Lower leg skin (tissue), 3 donors: ENCODE measurements at regions not wholly inside any gene's neighbourhood (a gene's known extent, or its start where the extent isn't known, plus 50 kb on each side); places are given as distances from the start of the nearest gene placed in this dataset.

ENCODE experiments used
- CTCF ChIP-seq, 3 donors: fragments of 450-650 bp; IDR thresholded peaks; one replicate each; pipeline ENCODE4 v1.5.1; 2016; ENCODE audit warnings: antibody characterized with exemption in 3 of 3, mild to moderate bottlenecking in 3 of 3, moderate library complexity in 2 of 3
- POLR2A ChIP-seq, 2 donors: fragments of 450-650 bp; IDR thresholded peaks; one replicate each; pipeline ENCODE4 v1.6.1; 2016 to 2017; ENCODE audit warnings: antibody characterized with exemption in 2 of 2, mild to moderate bottlenecking in 1 of 2, moderate library complexity in 1 of 2

- TF ChIP-seq CTCF (IDR thresholded peaks at IDR 0.05) (no peak), POLR2A (IDR thresholded peaks at IDR 0.05) (no peak)
Observed at GRCh38 chr3:148175214-148175613, 522.5 kb upstream of the AGTR1 start.
